H54 (cell line): ENCODE measurements at regions not wholly inside any gene's neighbourhood (a gene's known extent, or its start where the extent isn't known, plus 50 kb on each side); places are given as distances from the start of the nearest gene placed in this dataset.
"Not testable (repeated sequence)": the region's sequence is repeated elsewhere in the genome, so short reads cannot be mapped to it uniquely, and the experiment has no call there.

ENCODE experiments used
- DNase-seq: peaks from one replicate; pipeline ENCODE4 v3.0.0; 2011; ENCODE audit warnings: low spot score, mixed read lengths; ENCODE audit not compliant: insufficient read length
- FAIRE-seq: peaks from 3 replicates; lab custom pipeline; 2011; peaks lifted over from hg19 to GRCh38; lab: Jason Lieb, UNC
- POLR2A ChIP-seq: IDR thresholded peaks from 2 replicates; pipeline ENCODE4 v1.6.1; 2011; ENCODE audit warnings: low read depth, mild to moderate bottlenecking, low read length

DNA sequence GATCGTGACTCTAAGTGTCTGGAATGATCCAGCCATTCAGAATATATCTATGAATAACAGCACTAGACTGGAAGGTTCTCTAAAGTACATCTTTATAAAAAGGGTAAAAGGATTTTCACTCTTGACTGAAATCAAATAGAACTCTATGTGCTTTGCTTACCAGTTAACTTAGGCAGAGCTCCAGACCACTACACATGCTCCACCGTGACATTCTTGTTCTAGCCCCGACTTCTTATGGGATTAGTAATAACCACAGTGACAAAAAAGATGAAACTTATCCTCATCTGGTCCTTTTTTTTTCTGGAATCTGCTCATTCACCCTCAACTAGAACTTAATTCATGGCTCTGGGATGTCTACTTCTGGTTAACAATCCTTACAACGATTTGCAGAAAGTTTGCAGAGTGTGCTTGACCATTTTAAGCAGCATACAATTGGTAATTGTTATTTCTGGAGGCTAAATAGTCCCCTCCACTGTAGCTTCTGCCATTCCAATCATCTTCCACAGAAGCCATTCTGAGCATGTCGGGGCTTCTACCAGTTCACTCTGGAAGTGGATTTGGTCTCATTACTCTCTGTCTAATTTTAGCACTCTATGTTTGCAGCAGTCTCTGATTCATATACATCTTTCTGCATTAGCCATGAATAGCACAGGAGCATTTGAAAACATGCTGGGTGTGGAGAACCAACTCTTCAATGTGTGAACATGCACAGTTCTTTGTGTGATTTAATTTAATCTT lies 163.7 kb upstream of the CDC14C start:
- DNase-seq (no peak), FAIRE-seq (no peak)
- no peak for TF ChIP-seq POLR2A

DNA sequence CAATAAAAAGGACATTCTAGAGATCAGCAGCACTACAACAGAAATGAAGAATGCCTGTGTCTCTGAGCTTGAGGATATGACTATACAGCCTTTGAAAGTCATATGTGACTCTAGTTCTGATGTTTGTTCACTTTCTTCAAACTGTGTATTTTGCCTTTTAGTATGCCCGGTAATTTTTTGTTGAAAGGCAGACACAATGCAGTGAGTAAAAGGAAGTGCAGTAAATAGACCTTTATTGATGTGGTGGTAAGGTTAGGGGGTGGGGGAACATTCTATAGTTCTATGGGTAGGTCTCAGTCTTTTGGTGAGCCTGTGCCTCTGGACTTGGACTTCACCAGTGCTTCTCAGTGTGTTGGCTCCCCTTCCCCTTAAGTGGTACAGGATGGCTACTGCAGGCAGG lies 143.5 kb upstream of the CDC14C start:
- DNase-seq = no peak
- TF ChIP-seq POLR2A = no peak
- FAIRE-seq = no peak

DNA sequence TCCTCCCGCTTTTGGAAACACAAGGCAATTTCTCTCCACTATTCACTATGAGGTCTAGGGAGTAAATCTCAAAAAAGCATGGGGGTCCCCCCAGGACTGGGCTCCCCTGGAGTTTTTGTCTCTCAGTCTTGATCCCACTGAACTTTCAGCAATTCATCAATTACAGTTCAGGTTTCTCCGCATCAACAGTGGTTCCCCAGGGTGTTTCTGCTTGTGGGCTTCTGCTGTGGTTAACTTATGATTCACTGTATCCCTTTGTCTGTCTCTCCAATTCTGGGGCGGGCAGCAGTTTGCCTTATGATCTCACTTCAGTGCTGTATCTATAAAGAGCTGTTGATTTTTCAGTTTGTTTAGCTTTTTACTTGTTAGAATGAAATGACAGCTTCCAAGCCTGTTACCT lies 142.6 kb upstream of the CDC14C start:
- TF ChIP-seq POLR2A = no peak
- DNase-seq = no peak
- FAIRE-seq = no peak

DNA sequence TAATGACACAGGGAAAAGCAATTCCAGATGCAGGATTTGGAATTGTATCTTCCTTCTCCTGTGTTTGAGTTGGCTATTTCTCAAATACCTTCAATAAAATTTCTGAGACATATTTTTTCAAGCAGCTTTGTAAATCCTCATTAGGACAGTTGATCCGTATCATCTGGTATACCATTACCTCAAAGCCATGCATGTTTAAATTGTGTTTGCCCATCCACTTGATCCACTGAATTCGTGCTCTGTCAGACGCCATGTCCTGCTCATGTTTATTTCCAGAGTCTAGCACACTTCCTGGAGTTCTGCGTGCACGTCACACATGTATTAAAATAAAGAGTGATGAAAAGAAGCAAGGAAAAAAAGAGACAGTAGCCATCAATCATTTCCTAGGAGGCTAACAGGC lies 141.8 kb upstream of the CDC14C start:
- TF ChIP-seq POLR2A = no peak
- DNase-seq (no peak), FAIRE-seq (no peak)

DNA sequence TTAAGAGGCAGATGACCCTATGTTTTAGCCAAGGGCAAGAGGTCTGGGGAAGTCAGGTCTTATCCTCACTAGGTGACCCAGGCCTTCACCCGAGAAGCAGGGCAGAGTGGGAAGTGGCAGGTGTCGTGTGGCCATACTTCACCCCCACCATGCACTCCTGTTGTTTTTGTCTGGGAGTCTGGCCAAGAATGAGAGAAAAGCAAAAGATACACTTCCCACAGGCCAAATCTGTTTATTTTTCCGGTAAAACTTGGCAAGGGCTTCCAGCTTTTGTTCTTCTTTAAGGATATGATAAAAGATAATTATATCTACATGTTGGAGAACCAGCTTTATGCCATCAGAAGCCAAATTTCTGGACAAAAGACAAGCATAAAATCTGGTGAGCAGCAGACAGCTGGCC lies 137.4 kb upstream of the CDC14C start:
- TF ChIP-seq POLR2A = no peak
- DNase-seq = no peak
- FAIRE-seq = no peak

DNA sequence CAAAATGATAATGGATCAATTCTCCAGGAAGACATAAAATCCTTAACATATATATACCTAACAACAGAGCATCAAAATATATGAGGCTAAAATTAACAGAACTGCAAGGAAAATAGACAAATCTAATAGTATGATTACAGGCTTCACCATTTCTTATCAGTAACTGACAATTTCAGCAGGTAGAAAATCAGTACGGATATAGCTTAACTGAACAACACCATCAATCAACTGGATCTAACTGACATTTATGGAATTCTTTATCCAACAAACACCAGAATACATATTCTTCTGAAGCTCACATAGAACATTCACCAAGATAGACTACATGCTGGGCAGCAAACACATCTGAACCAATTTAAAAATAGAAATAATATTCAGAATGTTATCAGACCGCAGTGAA lies 121.1 kb upstream of the CDC14C start:
- DNase-seq (no peak), FAIRE-seq (no peak)
- no peak for TF ChIP-seq POLR2A

DNA sequence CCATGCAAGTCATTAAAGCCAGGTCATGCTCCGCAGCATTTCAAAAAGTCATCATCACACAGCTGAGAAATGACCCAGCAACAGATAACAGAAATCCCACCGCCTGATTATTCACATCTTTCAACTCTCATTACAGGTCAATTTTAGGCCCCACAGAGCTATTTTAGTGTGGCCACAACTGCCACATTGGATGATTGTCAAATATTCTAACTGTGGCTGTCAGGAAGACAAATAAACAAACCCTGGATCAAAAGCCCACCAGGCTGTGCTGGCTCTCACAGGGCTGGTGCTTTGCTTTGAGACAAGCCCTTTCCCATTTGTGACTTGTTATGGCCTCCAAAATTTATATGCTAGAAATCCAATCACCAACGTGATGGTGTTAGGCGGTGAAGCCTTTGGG lies 117.6 kb upstream of the CDC14C start:
- no peak for FAIRE-seq
- DNase-seq = no peak
- TF ChIP-seq POLR2A = no peak

DNA sequence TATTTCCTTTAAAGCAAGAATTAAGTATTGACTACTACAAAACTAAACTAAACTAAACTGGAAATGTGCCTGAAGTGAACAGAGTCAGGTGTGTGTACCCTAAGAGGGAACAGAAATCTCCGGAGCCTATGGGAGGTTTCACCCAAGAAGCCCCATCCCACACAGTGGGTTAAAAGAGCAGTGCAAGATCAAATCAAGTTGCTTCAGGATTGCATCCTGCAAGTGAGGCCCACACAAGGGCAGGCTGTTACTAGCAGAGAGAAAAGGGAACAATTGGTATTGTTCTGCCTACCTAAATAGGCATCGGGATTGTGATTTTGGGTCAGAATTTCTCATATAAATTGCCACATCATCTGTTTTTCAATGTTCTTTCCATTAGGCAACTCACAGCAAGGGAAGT lies 113.3 kb upstream of the CDC14C start:
- no peak for TF ChIP-seq POLR2A
- DNase-seq (no peak), FAIRE-seq (no peak)

DNA sequence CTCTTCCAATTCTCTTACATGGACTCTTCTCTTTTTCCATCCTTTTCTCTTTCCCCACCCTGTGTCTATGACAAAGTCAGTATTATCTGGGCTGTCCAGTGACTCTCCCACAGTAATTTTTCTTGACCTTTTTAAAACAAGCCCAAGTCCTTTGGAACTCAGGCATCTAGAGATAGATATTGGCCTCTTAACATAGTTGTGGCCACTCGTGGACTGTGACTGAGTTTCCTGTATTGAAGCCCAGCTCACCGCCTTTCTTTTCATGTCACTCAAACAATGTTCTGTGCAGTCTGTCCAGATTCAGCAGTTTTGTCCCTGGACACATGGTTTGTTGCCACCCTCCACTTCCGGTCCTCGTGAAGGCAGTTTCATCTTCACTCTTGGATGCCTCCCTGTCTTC lies 110.9 kb upstream of the CDC14C start:
- no peak for TF ChIP-seq POLR2A
- FAIRE-seq = no peak
- DNase-seq = no peak

DNA sequence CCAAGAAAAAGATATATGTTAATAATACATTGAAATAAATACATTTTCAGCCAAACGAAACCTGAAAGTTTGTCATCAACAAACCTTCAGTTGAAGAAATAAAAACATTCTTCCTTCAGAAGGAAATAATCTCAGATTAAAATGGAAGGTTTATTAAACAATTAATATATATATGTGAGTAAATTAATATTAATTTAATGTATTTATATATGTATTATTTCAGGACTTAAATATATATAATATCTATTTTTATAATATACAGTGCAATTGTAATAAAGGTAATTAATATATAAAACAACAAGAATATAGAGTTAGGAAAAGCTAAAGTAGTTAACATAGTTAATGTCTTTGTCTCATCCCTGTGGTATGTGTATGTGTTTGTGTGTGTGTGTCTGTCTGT lies 102.2 kb upstream of the CDC14C start:
- TF ChIP-seq POLR2A = no peak
- no peak for FAIRE-seq

DNA sequence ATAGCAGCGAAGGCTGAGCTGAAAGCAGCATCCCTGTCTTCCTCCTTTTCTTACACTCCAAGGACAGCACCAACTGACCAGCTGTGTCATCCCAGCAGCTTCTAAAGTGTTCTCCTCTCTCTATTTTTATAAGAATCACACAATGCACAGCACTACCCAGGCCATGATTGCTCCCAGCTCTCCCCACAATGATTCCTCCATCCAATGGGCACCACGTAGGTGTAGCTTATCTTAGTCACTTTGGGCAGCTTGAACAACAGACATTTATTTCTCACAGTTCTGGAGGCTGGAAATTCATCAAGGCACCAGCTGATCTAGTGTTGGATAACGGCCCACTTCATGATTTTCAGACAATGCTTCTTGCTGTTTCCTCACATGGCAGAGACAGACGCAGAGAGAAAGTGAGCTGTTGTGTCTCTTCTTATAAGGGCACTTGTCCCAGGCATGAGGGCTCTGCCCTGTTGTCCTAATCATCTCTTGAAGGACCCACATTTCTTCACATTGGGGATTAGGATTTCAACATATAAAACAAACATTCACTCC lies 92.0 kb upstream of the CDC14C start:
- DNase-seq (no peak), FAIRE-seq (no peak)
- no peak for TF ChIP-seq POLR2A

More for the DNA sequence above, 102.2 kb upstream of the CDC14C start:
- no peak for DNase-seq

DNA sequence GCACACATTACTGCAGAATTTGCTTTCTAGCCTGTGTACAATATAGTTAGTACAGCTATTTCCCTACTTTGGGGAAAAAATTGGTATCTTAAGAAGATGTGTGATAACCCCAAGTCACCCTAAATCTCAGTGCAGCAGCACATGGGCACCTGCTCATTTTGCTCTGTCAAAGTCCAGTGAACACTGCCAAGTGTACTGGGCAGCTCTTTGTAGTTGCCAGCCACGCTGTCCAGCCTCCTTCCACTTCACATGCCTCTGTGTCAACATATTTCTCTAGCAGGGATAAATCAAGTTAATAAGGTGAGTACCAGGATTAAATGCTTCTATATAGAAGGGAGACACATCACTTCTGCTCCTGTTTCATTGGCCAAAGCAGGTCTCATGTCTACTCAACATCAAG lies 87.1 kb upstream of the CDC14C start:
- FAIRE-seq = no peak
- TF ChIP-seq POLR2A = no peak

DNA sequence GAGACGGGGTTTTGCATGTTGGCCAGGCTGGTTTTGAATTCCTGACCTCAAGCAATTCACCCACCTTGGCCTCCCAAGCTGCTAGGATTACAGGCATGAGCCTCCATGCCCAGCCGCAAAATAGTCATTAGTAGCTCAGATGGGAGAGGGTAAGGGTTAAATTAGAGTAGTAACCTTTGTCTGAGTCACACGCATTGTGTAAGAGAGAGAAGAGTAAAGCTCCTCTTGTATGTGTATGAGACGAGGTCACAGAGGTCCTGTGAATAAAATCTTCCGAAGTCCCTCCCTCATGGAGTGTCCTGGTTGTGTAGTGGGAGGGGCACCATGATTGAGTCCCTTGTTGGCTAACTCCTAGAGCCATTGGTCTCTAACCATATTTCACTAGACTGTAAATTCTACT lies 85.2 kb upstream of the CDC14C start:
- no peak for TF ChIP-seq POLR2A
- no peak for DNase-seq
- no peak for FAIRE-seq

More for the DNA sequence above, 87.1 kb upstream of the CDC14C start:
- DNase-seq = no peak

DNA sequence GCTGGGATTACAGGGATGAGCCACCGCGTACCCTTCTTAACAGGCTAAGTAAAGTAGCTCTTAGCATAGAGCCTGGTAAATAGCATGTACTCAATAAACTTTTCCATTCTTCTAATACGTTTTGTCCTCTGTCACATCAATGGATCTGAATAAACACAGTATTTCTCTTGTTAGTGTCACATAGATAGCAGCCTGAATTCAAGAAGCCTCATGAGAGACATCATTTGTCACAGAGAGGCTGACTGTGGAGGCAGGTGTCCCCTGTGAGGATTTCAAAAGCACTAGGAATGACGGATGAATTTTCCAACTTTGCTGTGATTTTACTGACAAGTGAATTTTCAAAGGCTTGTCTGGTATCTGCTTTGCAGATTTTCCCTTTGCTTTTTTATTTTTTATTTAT lies 82.6 kb upstream of the CDC14C start:
- TF ChIP-seq POLR2A = no peak
- FAIRE-seq = no peak

DNA sequence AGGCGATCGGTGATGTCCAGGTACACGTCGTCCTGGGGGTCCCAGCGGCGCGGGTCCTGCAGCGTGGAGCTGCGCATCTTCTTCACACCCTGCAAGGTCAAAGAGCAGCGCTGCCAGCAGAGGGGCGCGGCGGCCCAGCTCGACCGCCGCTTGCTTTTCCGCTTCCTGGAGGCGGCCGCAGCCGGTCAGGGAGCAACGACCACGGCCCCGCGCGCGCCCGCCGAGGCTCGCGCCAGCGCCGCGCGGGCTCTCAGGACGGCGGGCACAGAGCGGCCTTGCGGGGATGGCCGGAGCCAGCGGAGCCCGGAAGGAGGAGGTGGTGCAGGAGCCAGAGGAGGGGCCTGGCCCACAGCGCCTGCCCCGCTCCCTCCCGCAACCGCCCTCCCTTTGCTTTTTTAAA lies 76.4 kb upstream of the CDC14C start:
- no peak for FAIRE-seq
- no peak for DNase-seq
- TF ChIP-seq POLR2A = no peak

More for the DNA sequence above, 82.6 kb upstream of the CDC14C start:
- DNase-seq = no peak

DNA sequence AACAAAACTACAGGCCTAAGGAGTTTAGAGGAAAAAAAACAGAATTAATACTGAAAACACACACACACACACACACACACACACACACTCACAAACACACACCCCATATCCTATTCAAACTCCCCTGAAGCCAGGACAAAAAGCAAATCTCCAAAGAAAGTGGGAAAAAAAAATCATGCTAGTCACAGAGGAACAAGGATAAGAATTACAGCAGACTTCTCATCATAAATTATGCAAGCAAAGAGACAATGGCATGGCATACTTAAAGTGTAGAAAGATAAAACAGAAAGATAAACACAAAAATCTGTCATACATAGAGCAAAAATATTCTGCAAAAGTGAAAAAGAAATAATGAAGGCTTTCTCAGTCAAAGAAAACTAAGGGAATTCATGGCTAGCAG lies 63.9 kb upstream of the CDC14C start:
- FAIRE-seq, DNase-seq: not testable (repeated sequence)
